ENCODE measurements at regions not wholly inside any gene's neighbourhood (a gene's known extent, or its start where the extent isn't known, plus 50 kb on each side); places are given as distances from the start of the nearest gene placed in this dataset.
"Not testable (repeated sequence)": the region's sequence is repeated elsewhere in the genome, so short reads cannot be mapped to it uniquely, and the experiment has no call there.

- DNase-seq: no peak
Measured at GRCh38 chr7:12884856-12885440, 197.5 kb downstream of the ARL4A start.

- peak; percentile 58 for DNase-seq
Measured at GRCh38 chr7:12888717-12889116, 201.3 kb downstream of the ARL4A start.

- DNase-seq: no peak
Measured at GRCh38 chr7:12889391-12889790, 202.0 kb downstream of the ARL4A start.

GRCh38 chr7:12890586-12890985 lies 203.2 kb downstream of the ARL4A start:
- DNase-seq: no peak

- no peak for DNase-seq
Measured at GRCh38 chr7:12893292-12893691, 205.9 kb downstream of the ARL4A start.

- no peak for DNase-seq
Measured at GRCh38 chr7:12895296-12895695, 207.9 kb downstream of the ARL4A start.

- DNase-seq: no peak
Measured at GRCh38 chr7:12896316-12896715, 208.9 kb downstream of the ARL4A start.

- no peak for DNase-seq
Measured at GRCh38 chr7:12898004-12898403, 210.6 kb downstream of the ARL4A start.

- DNase-seq: no peak
Measured at GRCh38 chr7:12898620-12899019, 211.2 kb downstream of the ARL4A start.

- no peak for DNase-seq
Measured at GRCh38 chr7:12905671-12906070, 218.2 kb downstream of the ARL4A start.

GRCh38 chr7:12907774-12908173 lies 220.3 kb downstream of the ARL4A start:
- DNase-seq: no peak

- DNase-seq: no peak
Measured at GRCh38 chr7:12909483-12909882, 222.1 kb downstream of the ARL4A start.

GRCh38 chr7:12911053-12911452 lies 223.6 kb downstream of the ARL4A start:
- DNase-seq: no peak

GRCh38 chr7:12913002-12913401 lies 225.6 kb downstream of the ARL4A start:
- no peak for DNase-seq

GRCh38 chr7:12917801-12918200 lies 230.4 kb downstream of the ARL4A start:
- DNase-seq: no peak

- no peak for DNase-seq
Measured at GRCh38 chr7:12921751-12922345, 234.4 kb downstream of the ARL4A start.

- no peak for DNase-seq
Measured at GRCh38 chr7:12923971-12924370, 236.5 kb downstream of the ARL4A start.

- no peak for DNase-seq
Measured at GRCh38 chr7:12926206-12926605, 238.8 kb downstream of the ARL4A start.

- no peak for DNase-seq
Measured at GRCh38 chr7:12927635-12928434, 240.4 kb downstream of the ARL4A start.

- no peak for DNase-seq
Measured at GRCh38 chr7:12929476-12930140, 242.2 kb downstream of the ARL4A start.

GRCh38 chr7:12930534-12930933 lies 243.1 kb downstream of the ARL4A start:
- no peak for DNase-seq

GRCh38 chr7:12931465-12931864 lies 244.0 kb downstream of the ARL4A start:
- not testable (repeated sequence) for DNase-seq

- no peak for DNase-seq
Measured at GRCh38 chr7:12939694-12940093, 252.3 kb downstream of the ARL4A start.
